NCI-H146 (cell line): ENCODE measurements at regions not wholly inside any gene's neighbourhood (a gene's known extent, or its start where the extent isn't known, plus 50 kb on each side); places are given as distances from the start of the nearest gene placed in this dataset.
"Not testable (repeated sequence)": the region's sequence is repeated elsewhere in the genome, so short reads cannot be mapped to it uniquely, and the experiment has no call there.

Experiments used
- DNase-seq: peaks from one replicate; lab custom pipeline; 2025; lab: John Stamatoyannopoulos, UW

DNA sequence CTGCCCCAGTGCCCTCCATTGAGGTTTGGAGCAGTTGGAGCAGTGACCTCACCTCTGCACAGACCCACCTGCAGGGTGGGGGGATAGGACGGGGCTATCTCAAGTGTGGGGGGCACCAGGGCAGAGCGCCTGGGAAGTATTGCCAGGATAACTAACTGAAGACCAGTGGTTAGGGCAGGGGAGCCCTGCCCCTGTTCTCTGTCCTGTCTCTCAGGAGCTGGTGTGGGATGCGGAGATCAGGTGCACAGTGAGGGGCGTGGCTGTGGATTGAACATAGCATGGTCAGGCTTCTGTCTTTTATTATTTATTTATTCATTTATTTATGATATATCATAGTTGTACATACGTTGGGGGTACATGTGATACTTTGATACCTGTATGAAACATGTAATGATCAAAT, 256.6 kb downstream of the GADD45G start:
- not testable (repeated sequence) for DNase-seq

DNA sequence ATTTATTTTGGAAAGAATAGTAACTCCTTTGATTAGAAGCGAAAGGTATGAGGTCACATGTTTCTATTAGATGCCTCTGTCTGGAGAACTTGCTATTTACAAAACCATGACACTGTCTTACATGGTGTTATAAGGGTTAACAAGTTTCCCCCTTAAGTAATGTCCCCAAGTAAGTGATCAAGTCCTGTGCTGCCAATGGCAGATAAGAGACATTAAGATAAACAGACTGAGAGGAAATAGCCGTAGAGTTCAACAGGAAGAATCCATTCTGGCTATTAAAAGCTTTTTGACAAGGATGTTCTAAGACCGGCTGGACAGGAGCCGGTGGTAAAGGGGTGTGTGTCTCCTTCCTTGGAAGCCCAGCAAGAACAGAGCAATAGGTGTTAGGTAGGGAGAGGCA, 257.5 kb downstream of the GADD45G start:
- no peak for DNase-seq

DNA sequence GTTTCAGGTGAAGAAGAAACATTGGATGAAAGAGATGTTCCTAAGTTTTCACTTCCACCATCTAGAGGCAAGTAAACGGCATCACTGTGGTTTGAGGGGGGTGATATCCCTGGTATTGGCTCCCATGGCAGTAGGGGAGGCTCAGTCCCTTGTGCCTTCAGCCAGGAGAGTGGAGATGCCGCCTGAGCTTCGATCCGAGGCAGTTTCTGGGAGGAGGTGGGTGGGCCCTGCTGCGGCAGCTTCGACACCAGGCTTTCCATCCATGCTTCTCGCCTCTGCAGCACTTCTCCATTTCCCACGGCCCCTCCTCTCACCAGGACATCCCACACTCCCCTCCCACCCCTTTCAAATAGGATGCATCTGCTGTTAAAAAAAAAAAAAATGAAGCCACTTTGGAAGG, 258.3 kb downstream of the GADD45G start:
- DNase-seq: no peak

DNA sequence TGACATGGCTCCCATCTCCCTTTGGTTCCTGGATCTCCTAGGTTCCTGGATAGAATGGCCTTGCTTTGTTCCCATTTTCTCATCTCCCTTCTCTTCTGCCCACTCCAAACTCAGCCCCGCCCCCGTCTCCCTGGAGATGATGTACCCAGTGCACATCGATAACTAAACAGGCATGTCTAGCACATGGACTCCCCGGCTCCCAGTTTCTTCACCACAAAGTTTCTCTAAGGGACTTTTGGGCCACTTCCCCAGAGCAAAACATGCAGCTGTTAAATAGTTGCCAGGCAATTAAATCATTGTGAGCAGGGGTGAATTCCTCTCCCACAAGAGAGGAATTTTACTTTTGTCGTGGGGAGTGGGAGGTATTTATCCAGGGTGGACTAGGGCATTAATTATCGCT, 259.0 kb downstream of the GADD45G start:
- peak; percentile 51 for DNase-seq

DNA sequence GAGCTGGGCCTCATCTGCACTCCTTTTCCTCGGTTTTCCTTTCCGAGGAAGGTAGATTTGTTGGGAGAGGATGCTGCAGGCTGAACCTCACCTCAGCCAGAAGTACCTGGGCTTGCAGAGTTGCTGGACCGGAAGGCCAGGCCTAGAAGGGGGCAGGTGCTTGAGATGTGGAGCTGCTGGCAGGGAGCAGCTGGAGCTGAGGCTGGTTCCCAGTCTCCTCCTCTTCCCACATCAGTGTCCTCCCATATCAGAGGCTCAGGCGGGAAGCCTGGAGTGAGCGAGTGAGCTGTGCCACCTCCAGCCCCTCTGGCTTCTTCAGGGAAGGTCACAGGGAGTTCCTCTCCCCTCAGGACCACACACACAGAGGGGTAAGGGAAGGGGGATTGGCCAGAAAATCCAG, 259.4 kb downstream of the GADD45G start:
- peak; percentile 56 for DNase-seq

DNA sequence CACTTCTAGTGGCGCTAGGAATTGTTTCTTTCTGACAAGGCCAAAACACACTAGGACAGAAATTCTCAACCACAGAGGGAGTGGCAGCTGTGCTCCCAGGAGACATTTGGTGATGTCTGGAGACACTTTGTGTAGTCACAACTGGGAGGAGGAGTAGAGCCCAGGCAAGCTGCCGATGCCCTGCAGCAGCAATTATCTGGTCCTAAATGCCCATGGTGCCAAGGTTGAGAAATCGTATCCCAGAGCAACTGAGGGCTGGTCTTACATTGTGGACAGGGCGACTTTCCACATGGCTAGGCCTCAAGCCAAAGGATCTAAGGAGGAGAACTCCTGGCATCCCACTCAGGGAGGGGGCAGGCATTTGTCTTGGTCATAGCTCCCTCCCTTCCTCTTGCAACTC, 259.9 kb downstream of the GADD45G start:
- no peak for DNase-seq

DNA sequence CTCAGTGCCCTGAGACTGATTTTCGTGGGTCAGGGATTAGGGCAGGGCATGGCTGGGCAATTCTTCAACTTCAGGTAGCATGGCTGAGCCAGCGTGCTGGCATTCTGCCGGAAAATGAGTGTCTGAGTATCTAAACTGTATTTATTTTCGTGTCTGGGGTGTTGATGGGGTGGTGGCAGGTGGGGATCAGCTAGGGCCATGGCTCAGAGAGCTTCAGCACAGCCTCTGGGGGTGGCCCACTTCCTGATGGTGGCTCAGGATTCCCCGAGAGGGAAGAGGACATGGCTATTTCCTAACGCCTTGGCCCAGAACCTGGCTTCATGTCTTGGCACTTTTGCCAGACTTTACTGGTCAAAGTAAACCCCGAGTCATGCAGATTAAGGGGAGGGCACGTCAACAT, 260.5 kb downstream of the GADD45G start:
- DNase-seq: no peak

DNA sequence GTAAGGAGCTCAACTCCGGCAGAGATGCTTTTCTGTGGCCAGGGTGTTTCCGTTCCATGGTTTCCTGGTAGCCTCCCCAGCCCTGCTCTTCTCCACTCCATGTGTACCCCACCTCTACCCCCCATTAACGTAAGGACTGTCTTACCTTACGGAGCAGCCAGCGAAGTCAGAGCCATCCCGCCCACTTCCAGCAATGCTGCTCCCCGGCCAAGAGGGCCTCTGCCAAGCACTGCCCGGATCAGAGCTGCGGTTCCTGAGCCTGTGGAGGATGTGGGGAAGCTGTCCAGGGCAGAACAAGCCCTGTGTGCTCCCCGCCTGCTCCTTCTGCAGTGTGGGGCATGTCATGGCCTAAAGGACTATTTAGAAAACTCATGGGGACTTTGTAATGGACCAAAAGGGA, 261.2 kb downstream of the GADD45G start:
- no peak for DNase-seq

DNA sequence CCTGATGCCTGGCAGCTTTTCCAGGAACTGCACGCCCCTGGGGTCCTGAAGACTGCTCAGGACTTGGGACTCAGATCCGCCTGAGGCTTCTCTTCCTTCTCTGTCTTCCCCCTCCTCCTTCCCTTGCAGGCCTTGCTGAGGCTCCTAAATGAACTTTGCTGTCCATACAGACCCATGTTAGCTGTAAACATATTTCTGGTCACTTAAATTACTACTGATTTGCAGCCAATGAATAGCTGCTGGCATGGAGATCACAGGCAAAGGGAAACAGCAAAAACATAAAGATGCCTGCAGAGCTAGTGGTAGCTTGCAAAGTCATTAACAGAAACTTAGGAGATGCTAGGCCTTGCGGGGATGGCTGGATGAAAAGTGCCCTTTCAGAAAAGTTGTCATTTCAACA, 261.9 kb downstream of the GADD45G start:
- no peak for DNase-seq

DNA sequence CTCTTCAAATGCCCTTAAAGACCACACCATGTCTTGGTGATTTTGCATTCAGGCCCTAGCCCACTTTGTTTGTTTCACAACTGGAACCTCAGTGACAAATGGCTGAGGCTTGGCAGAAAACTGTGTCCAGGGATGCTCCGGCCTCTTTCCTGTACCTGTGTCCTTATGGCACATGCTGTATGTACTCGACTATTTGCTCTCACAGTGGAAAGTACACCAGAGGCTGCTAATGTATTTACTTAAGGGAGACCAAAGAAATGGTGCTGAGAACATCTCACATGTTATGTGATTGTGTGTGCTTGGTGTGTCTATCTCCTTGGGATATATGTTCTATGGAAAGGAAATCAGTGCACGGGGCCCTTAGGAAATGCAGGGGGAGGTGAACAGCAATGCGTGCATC, 263.3 kb downstream of the GADD45G start:
- no peak for DNase-seq

DNA sequence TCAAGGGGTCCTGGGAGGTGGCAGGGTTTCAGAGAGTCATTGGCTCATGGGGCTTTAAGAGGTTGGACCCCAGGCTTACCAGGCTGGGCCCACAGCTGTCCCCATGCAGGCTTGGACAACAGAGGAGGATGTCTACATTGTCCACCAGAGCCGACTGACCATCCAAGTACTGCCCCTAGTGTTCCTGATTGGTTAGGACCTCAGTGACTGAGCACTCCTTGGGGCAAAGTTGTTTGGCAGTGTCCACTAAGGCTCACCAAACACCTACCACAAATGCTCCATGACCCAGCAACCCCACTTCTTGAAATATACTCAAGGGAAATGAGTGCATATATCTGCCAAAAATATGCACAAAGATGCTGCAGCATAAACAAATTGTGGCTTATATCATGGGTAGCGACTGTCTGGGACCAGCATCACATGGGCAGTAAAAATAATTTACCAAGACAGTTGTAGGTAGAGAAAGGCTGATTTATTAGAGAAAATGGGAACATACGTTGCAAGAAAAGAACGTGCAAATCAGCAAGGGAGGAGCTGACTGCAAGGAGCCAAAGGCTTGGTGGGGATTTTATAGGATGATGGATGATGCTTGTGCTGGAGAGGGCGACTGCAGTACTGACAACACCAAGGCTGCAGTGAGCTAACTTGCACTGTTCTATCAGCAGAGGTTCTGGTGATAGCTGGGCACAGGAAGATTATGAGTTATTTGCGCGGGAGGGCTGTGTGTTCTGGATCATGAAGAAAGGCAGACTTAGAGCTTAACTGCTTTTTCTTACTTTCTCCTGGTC, 265.2 kb downstream of the GADD45G start:
- DNase-seq: no peak

DNA sequence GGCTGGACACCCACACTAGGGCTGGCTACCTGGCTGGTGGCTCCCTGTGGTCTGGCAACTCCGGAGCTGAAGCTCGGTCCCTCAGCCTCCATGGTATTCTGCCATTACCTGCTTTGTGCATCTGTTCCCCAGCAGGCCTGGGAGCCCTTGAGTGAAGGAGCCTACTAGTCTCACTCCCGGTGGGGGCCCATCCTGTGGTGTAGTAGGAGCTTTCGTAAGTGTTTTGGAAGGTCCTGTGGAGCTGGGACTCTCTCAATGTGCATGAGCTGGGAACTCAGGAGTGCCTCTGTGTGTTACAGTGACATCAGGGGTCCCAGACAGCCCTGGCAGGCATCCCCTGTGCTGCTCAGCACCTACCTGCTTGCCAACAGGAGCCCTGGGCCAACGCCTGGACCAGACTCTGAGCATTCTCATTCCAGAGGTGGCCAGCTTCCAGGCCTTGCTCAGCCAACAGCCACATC, 267.1 kb downstream of the GADD45G start:
- DNase-seq: no peak

DNA sequence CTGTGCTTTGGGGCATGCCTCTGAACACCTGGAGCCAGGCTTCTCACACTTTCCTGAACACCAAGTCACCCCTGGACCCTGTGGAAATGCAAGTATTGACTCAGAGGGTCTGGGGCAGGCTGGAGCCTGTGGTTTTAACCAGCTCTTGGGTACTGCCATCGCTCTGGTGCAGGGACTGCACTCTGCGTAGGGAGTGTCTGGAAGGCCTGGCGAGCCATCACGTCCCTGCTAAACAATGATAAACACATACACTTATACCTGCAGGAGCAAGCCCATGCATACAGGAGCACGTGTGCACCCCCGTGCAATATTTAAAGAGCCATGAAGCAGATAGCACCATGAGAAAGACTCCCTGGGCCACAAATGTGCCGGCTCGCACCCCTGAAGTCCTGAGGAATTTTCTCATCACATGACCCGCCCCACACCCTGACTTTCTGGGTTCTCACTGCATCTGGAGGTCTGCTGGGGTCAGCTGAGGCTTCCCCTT, 267.7 kb downstream of the GADD45G start:
- no peak for DNase-seq

DNA sequence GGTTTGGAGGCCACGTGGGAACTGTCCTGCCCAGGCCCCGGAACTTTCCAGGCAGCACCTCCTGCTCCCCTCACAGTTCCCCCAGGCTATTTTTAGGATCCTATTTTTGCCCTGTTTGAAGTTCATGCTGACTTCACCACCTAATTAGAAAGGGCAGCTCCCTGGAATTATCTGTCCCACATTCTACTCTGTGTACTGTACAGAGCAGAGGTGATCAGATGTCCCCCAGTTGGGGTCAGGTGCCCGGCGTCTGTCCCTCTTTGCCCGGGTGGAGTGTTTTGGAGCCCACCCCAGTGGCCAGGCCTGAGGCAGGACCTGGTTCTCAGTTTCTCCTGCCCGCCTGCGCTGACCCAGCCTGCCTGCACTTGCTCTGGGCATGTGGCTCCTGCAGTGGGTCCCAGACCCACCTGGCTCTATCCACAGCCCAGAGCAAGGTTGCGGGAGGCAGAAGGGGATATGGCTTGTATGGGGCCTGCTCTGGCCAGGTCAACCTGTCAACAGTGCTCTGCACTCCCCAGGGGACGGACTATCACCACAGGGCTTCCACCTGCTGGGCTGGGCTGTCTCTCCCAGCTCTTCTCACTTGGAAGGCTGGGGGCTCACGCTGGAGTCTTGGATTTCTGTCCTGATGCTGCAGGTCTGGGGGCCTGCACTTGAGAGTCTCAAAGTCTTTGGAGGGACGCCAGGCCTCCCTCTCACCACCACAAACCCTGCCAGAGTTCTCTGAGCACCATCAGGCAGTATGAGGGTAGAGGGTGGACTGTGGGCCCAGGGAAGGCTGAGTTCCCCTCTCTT, 268.3 kb downstream of the GADD45G start:
- DNase-seq: no peak

DNA sequence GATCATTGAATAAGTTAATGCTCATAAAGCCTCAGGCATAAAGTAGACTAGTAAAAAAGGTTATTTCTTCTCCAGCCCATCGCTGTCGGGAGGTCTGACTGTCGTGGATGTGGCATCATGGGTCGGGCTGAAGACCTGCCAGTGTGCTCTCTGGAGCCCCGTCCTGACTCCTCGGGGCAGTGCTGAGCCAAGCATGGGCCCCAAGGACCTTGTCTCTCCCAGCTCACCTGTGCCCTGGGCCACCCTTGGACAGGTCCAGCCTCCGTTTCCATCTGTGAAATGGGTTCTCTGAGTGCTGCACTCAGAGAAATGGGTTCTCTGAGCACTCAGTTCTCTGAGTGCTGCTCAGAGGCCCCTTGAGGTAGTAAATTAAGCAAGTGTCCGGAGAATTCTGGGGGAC, 269.0 kb downstream of the GADD45G start:
- no peak for DNase-seq

DNA sequence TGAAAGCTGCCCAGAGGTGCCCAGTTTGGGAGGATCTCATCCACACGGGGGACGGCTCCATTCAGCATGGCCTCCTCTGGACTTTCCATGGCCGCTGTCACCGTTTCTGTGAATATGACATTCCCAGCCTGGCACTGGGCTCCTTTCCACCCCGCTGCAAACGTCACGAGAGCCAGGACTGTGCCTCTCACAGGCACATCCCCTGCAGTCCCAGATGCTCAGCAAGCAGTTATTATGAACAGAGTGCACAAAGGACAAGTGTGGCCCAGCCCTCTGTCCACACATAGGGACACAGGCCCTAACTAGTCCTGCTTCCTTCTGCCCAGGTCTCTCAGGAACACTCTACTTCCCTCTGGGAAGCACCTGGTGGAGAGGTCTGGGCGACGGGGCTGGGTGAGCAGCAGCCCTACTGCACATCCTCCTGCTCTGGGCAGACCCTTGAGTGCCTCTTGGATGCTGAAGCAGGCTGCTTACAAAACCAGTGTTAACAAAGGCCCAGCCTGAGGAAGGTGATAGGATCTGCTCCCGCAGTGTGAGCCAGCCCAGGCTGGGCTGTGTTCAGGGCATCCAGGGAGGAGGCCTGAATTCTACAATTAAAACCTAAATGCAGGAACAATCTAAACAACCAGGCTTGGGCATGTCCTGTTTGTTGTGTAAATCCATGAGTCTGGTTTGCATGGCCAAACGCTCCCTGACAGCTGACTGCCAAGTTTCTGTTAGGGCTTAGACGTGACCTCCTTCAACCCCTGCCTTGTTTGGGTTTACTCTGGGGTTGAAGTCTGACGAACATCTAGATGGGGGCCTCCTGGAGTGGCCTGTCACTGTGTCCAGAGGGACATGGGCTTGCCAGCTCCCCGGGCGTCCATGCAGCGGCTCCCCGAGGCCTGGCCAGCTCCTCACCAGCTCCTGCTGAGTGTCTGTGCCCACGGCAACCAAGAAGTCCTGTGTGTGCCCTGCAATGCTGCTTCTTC, 269.8 kb downstream of the GADD45G start:
- DNase-seq: no peak

DNA sequence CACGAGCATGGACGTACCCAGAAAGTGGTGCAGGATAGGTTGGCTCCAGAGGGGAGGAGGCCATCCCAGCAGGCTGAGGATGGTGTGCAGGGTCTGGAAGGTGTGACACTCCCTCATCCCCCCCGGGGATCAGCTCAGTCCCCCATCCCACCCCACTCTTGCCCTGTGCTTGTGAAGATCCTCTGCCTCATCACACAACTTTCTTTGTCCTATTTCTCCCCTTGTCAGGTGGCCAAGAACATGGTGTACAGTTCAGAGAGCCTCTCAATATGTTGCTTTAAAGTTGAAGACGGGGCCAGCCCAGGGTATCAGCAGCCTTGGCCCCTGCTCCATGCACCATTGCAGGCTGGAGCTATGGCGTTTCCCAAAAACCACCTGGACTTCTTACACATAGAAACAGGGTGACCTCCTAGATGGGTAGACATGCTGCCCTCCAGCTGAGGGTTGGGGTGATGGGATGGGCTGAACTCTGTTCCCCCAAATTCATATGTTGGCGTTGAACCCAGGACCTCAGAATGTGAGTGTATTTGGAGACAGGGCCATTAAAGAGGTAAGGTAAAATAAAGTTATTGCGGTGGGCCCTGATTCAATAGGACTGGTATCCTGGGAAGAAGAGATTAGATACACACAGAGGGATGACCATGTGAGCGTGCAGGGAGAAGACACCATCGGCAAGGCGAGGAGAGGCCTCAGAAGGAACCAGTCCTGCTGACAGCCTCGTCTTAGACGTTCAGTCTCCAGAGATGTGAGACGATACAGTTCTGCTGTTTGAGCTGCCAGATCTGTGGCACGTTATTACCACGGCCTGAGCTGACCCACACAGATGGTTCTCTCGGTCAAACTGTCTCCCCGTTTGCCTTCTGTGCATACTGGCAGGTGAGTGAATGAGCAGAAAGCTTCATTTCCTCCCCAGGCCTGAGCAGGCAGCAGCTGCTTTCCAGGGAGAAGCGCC, 272.5 kb downstream of the GADD45G start:
- no peak for DNase-seq

DNA sequence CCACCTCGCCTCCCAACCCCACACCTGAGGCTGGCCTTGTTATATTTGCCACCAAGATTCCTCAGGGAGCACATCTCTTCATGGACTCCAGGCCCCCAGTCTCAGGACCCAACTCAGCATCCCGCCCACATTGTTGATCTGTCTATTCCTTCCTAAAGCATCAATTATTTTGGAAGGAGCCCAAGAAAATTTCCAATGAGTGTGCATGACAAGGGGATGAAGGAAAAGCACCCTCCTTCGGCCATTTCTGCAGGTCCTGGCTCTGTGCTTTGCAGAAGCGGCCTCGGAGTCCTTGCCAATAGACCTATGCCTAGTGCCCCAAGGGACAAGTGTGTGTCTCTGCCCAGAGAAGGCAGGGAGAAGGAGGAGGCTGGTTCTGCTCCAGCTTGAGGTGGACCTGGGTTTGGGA, 273.2 kb downstream of the GADD45G start:
- DNase-seq: no peak

DNA sequence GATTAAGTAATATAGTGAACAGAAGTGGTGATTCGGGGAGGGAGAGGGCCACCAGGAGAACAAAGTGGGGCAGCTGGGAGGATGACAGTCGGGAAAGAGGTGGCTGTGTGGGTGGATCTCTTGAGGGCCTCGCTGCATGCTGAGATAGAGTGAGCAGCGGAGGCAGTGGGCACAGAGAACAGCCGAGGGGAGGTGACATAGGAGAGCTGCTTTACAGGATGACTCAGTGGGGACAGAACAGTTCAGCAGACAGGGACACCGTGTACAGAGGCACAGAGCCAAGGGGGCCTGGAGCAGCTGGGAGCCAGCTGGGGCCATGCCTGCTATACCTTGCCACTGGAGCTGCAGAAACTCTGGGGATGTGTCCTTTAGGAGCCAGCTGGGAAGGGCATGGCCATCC, 273.9 kb downstream of the GADD45G start:
- DNase-seq: no peak

DNA sequence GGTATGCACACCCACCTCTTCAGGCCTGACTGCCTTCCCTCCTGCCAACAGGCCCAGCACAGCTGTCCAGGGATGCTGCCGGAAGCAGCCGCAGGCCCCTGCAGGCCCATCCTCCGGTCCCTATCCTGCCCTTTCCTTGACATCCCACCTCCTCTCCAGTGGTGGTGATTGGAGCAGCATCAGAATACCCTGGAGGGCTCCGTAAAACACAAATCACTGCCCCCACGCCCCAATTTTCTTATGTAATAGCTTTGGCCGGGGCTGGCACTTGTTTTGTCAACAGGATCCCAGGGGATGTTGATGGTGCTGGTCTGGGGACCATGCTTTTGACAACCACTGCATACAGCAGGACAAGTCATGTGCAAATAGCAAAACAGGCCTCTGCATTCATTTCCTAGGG, 274.5 kb downstream of the GADD45G start:
- no peak for DNase-seq

DNA sequence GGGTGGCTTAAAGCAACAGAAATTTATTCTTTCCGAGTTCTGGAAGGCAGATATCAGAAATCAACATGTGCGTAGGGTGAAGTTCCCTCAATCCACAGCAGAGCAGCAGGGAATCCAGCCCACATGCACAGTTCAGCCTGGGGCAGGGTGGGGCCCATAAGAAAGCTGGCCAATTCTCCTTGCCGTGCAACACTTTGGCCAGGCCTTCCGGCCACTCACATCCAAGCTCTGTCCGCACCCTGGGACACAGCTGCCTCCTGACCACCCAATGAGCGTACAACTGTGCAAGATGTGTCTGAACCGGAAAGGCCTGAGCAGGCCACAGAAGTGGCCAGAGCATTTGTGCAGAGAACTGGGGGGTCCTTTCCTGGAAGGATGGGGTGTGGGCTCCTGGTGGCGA, 274.9 kb downstream of the GADD45G start:
- no peak for DNase-seq
